Brain microvascular endothelial cell (primary cell): ENCODE measurements at regions not wholly inside any gene's neighbourhood (a gene's known extent, or its start where the extent isn't known, plus 50 kb on each side); places are given as distances from the start of the nearest gene placed in this dataset.

Experiments used
- DNase-seq: peaks from one replicate; pipeline ENCODE4 v3.0.0-alpha.2; 2020
- H3K27ac ChIP-seq: fragments of 250-450 bp; sonication (Bioruptor Pico); 2 replicates; pipeline ENCODE4 v1.5.1; 2020; ENCODE audit warnings: mild to moderate bottlenecking, moderate library complexity
- H3K27me3 ChIP-seq: fragments of 250-450 bp; sonication (Bioruptor Pico); replicated peaks from 2 replicates; pipeline ENCODE4 v1.5.1; 2020; ENCODE audit warnings: mild to moderate bottlenecking
- H3K36me3 ChIP-seq: fragments of 250-450 bp; sonication (Bioruptor Pico); replicated peaks from 2 replicates; pipeline ENCODE4 v1.5.1; 2020; ENCODE audit warnings: mild to moderate bottlenecking
- H3K4me3 ChIP-seq: 2 replicates; pipeline ENCODE4 v1.5.1; 2011; ENCODE audit warnings: low read depth, mild to moderate bottlenecking, control low read depth, low read length, moderate library complexity
- in situ Hi-C: cut with HindIII; loops from 2 replicates; pipeline ENCODE4 v1.10.0; 2017; ENCODE audit warnings: low sequenced_read_pairs, low pct_ligation_motif_present
- TF ChIP-seq, protein P1 (sequence below): IDR thresholded peaks from 2 replicates; pipeline ENCODE4 v1.5.1; 2011; ENCODE audit warnings: low read depth, mild to moderate bottlenecking, moderate library complexity, low read length, control low read depth, inconsistent platforms; ENCODE audit errors: missing control alignments

DNA sequence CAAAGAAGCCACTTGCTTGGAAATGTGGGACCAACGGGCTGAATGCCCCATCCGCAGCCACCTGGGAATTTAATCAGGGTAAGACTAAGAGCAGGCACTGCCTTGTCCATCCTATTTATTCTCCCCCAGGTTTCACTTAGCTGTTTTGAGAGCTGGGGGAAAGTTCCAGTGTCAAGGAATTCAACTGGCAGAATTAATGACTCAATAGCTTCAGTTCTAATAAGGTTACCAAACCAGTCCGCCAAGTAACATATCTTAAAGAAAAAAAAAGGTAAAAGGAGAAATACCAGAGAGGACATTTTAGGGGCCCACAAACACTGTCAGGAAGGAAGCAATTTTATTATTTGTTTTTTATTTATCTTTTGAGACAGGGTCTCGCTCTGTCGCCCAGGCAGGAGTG is 157.6 kb upstream of the SOD1 start:
- TF ChIP-seq, protein P1, sequence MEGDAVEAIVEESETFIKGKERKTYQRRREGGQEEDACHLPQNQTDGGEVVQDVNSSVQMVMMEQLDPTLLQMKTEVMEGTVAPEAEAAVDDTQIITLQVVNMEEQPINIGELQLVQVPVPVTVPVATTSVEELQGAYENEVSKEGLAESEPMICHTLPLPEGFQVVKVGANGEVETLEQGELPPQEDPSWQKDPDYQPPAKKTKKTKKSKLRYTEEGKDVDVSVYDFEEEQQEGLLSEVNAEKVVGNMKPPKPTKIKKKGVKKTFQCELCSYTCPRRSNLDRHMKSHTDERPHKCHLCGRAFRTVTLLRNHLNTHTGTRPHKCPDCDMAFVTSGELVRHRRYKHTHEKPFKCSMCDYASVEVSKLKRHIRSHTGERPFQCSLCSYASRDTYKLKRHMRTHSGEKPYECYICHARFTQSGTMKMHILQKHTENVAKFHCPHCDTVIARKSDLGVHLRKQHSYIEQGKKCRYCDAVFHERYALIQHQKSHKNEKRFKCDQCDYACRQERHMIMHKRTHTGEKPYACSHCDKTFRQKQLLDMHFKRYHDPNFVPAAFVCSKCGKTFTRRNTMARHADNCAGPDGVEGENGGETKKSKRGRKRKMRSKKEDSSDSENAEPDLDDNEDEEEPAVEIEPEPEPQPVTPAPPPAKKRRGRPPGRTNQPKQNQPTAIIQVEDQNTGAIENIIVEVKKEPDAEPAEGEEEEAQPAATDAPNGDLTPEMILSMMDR = no peak
- Histone ChIP-seq H3K4me3 (no peak overlapping the region), H3K27me3 (no peaks in the 10 kb centered on the region), H3K27ac (no peak overlapping the region), H3K36me3 (no peaks in the 10 kb centered on the region)
- no peak for DNase-seq
- in situ Hi-C loops = no loop called here

DNA sequence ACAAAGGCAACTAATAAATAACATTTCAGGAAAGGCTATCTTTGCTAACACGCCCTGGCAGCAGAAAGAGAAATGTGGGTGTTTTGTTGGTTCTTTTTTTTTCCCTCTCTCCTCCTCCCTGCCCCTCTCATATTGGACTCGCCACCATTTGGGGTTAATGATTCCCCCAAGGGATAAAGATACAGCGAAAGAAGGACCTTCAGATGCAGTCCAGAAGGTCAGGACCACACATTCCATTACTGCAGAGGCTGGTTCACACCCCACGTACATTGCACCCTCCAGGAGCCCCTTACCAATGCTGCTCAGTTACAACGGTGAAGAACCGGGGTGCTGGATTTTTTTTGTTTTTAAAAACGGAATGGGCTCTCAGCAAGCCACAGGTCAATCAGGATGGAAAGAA is 156.9 kb upstream of the TIAM1 start:
- Histone ChIP-seq H3K27me3 (no peaks in the 10 kb centered on the region), H3K27ac (no peak overlapping the region), H3K36me3 (no peaks in the 10 kb centered on the region), H3K4me3 (no peak overlapping the region)
- TF ChIP-seq, protein P1 = no peak
- in situ Hi-C loops = no loop called here
- DNase-seq = no peak

DNA sequence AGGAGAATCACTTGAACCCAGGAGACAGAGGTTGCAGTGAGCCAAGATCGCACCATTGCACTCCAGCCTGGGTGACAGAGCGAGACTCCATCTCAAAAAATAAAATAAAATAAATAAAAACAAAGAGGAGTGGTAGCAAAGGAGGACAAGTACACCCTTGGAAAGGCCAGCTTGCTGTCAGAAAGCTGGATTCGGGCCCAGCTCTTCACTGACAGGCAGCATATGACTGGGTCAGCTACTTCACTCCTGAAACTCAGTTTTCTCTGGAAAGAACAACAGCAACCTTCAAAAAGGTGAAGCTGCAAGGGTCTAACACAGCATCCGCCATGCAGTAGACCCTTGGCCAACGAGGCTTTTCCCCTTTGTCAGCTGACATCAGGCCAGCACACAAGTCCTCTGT is 156.0 kb upstream of the TIAM1 start:
- Histone ChIP-seq H3K36me3 (no peaks in the 10 kb centered on the region), H3K4me3 (no peak overlapping the region), H3K27me3 (no peaks in the 10 kb centered on the region), H3K27ac (no peak overlapping the region)
- in situ Hi-C loops = no loop called here
- TF ChIP-seq, protein P1 = no peak
- DNase-seq = no peak

DNA sequence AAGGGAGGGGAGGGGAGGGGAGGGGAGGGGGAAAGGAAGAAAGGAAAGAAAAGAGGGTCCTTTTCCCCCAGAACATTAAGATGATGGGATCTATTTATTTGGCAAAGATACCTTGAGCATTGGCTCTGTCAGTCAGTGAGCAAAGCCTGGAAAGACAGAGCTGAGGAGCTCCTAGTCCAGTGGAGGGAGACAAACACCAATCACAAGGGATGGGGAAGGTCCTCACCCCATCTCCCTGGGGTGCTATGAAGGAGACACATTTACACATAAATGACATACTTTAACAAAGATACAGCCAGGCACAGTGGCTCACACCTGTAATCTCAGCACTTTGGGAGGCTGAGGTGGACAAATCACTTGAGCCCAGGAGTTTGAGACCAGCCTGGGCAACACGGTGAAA is 154.9 kb upstream of the TIAM1 start:
- no peak overlapping the region for H3K4me3 ChIP-seq
- in situ Hi-C loops = no loop called here
- TF ChIP-seq, protein P1 = peak; percentile 26
- H3K27me3 ChIP-seq = no peaks in the 10 kb centered on the region
- no peak for DNase-seq
- H3K36me3 ChIP-seq = no peaks in the 10 kb centered on the region
- H3K27ac ChIP-seq = no peak overlapping the region

DNA sequence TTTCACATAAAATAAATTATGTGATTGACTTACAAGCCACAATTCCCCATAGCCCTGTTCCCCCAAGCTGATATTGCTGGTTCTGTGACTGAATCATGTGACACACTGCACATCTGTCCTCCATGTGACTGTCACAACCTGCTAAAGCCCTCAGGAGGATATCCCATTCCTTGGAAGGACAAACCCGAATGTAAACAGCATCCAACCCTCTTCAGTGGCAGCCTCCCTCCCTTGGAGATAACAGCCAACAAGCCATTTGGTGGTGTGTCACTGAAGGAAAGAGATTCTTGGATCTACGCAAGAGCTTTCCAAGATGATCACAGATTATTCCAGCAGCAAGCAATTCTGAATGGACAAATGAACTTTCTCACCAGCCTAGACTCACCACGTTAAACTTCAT is 153.9 kb upstream of the TIAM1 start:
- Histone ChIP-seq H3K4me3 (no peak overlapping the region), H3K27ac (no peak overlapping the region), H3K36me3 (no peaks in the 10 kb centered on the region), H3K27me3 (no peaks in the 10 kb centered on the region)
- DNase-seq = no peak
- in situ Hi-C loops = no loop called here
- TF ChIP-seq, protein P1 = no peak

DNA sequence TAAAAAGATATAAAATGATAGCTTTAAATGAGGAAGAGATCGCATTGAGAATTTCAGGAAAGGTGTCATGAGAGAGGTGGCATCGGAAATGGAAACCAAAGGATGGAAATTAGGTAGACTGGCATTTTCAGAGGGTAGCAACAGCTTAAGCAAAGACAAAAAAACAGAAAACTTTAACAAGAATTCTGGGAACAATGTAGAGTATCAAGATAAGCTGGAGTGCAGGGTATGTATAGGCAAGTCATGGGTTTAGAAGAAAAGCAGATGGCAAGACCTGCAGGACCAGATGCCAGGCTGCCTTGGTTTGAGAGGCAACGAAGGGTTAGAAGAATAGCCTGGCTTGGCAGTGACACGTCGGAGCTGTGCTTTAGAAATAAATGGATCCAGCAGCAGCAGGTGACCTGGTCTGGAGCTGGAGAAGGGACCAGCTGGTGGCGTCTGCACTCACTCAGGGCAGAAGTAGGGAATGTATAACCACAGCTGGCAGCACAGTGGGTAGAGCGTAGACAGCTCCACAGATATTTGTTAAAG is 149.4 kb upstream of the TIAM1 start:
- H3K36me3 ChIP-seq = no peaks in the 10 kb centered on the region
- no peak for DNase-seq
- no peak overlapping the region for H3K4me3 ChIP-seq
- TF ChIP-seq, protein P1 = no peak
- in situ Hi-C loops = no loop called here
- H3K27ac ChIP-seq = no peak overlapping the region
- H3K27me3 ChIP-seq = no peaks in the 10 kb centered on the region
